ENCODE measurements at regions not wholly inside any gene's neighbourhood (a gene's known extent, or its start where the extent isn't known, plus 50 kb on each side); places are given as distances from the start of the nearest gene placed in this dataset.
"Not testable (repeated sequence)": the region's sequence is repeated elsewhere in the genome, so short reads cannot be mapped to it uniquely, and the experiment has no call there.

DNA sequence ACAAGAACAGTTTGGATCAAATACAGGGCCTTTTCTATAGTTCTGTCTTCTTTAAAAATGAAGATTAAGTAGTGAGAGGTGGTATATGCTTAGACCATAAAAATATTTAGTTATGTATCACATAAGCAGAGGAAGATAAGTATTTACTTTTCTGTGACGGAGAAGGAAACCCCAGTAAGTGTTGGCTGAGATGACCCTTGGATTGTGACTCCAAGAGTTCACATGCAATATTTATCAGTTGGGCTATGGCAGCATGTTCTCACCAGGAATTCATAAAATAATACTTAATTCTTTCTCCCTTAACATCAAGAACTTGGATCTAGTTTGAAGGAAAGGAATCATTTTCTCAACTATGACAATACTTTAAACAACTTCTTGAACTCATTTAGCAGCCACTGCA lies 98.4 kb upstream of the TBX18 start:
- H3K36me3 ChIP-seq (ENCODE audit: control insufficient read depth in 2 of 2, insufficient read depth in 2 of 2, low read length in 2 of 2), result no peaks in the 10 kb centered on the region
- H3K9me3 ChIP-seq (ENCODE audit: control insufficient read depth in 2 of 2, low read length in 2 of 2), result no peaks in the 10 kb centered on the region
- no peaks in the 10 kb centered on the region for H3K4me1 ChIP-seq (ENCODE audit: control insufficient read depth, insufficient read depth, low read length)
- no peak overlapping the region for H3K27ac ChIP-seq (ENCODE audit: low read length)
- H3K9ac ChIP-seq (ENCODE audit: low read length in 2 of 2), result no peak overlapping the region
- H3K4me3 ChIP-seq (ENCODE audit: low read length in 2 of 2), result no peak overlapping the region
- no peaks in the 10 kb centered on the region for H3K27me3 ChIP-seq (ENCODE audit: control insufficient read depth in 1 of 2, insufficient read depth in 2 of 2, low read length in 2 of 2)

GRCh38 chr6:84860920-84861319 lies 96.5 kb upstream of the TBX18 start:
- Histone ChIP-seq H3K9ac (ENCODE audit: low read length in 2 of 2) (no peak overlapping the region), H3K4me3 (ENCODE audit: low read length in 2 of 2) (no peak overlapping the region), H3K27me3 (ENCODE audit: control insufficient read depth in 1 of 2, insufficient read depth in 2 of 2, low read length in 2 of 2) (no peaks in the 10 kb centered on the region), H3K36me3 (ENCODE audit: control insufficient read depth in 2 of 2, insufficient read depth in 2 of 2, low read length in 2 of 2) (no peaks in the 10 kb centered on the region), H3K27ac (ENCODE audit: low read length) (no peak overlapping the region), H3K9me3 (ENCODE audit: control insufficient read depth in 2 of 2, low read length in 2 of 2) (no peaks in the 10 kb centered on the region), H3K4me1 (ENCODE audit: control insufficient read depth, insufficient read depth, low read length) (no peaks in the 10 kb centered on the region)

DNA sequence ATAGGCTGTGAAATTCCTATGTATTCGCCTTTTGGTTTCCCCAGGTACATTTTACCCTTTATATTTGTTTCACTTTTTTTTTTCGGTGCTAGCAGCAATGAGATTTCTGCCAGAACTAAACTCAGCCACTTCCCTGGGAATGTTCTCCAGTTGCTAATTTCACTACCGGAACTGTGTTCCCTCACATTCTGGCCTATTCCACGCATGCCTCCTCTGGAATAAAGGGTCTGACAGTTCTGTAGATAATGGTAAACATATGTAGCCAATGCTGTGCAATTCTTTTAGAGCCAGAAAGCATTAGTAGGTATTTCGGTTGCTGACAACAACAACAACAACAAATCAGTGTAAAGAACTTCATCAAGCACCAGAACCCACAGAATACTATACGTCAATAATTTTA lies 96.1 kb upstream of the TBX18 start:
- Histone ChIP-seq H3K4me1 (ENCODE audit: control insufficient read depth, insufficient read depth, low read length) (no peaks in the 10 kb centered on the region), H3K27me3 (ENCODE audit: control insufficient read depth in 1 of 2, insufficient read depth in 2 of 2, low read length in 2 of 2) (no peaks in the 10 kb centered on the region), H3K4me3 (ENCODE audit: low read length in 2 of 2) (no peak overlapping the region), H3K27ac (ENCODE audit: low read length) (no peak overlapping the region), H3K9ac (ENCODE audit: low read length in 2 of 2) (no peak overlapping the region), H3K9me3 (ENCODE audit: control insufficient read depth in 2 of 2, low read length in 2 of 2) (no peaks in the 10 kb centered on the region), H3K36me3 (ENCODE audit: control insufficient read depth in 2 of 2, insufficient read depth in 2 of 2, low read length in 2 of 2) (no peaks in the 10 kb centered on the region)

DNA sequence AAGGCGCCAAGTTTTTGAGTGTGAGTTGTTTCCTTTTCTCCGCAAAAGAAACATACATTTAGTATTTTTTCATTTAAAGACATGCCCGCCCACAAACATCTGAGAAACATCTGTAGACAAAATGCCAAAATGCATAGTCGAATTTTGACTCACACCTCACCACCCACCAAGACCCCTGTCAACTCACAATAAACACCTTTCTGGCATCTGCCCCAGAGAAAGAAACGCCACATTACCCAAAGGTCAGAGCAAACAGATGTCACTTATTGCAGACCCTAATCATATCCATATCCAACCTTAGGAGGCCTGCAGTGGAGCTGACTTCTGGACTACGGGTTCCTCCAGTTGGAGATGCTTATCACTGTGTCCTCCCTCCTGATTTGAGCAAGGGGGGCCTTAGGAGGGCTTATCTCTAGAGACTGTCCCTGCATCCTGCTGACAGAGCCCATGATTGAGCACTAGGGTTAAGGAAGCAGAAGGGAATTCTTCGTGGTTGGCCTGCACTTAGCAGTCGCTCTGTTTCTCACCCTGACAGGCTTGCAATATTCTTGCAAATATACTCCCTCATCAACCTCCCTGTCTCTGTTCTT lies 90.5 kb upstream of the TBX18 start:
- Histone ChIP-seq H3K9ac (ENCODE audit: low read length in 2 of 2) (no peak overlapping the region), H3K27ac (ENCODE audit: low read length) (no peak overlapping the region), H3K9me3 (ENCODE audit: control insufficient read depth in 2 of 2, low read length in 2 of 2) (no peaks in the 10 kb centered on the region), H3K4me1 (ENCODE audit: control insufficient read depth, insufficient read depth, low read length) (no peaks in the 10 kb centered on the region), H3K36me3 (ENCODE audit: control insufficient read depth in 2 of 2, insufficient read depth in 2 of 2, low read length in 2 of 2) (no peaks in the 10 kb centered on the region), H3K4me3 (ENCODE audit: low read length in 2 of 2) (no peak overlapping the region), H3K27me3 (ENCODE audit: control insufficient read depth in 1 of 2, insufficient read depth in 2 of 2, low read length in 2 of 2) (peaks cover 0 to 3% of the 10 kb centered on the region in 2 donors)

DNA sequence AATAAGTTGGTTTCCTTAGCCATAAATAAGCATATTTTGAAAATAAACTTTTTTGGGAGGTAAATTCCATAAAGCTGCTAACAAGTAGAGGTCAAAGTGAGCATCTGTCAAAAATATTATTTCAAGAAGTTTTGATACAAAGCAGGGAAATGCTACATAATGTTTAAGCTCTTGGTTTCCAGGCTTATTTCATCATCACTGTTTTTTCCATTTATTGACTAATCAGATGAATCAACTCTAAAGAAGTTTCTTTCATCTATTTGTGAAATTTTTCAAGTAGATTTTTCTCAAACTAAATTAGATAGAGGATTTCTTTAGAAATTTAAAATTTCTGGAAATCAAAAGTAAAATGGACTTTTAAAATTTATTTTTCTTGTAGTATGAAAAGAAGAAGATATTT lies 89.5 kb upstream of the TBX18 start:
- Histone ChIP-seq H3K4me3 (ENCODE audit: low read length in 2 of 2) (no peak overlapping the region), H3K9me3 (ENCODE audit: control insufficient read depth in 2 of 2, low read length in 2 of 2) (no peaks in the 10 kb centered on the region), H3K9ac (ENCODE audit: low read length in 2 of 2) (no peak overlapping the region), H3K4me1 (ENCODE audit: control insufficient read depth, insufficient read depth, low read length) (no peaks in the 10 kb centered on the region), H3K36me3 (ENCODE audit: control insufficient read depth in 2 of 2, insufficient read depth in 2 of 2, low read length in 2 of 2) (no peaks in the 10 kb centered on the region), H3K27ac (ENCODE audit: low read length) (no peak overlapping the region), H3K27me3 (ENCODE audit: control insufficient read depth in 1 of 2, insufficient read depth in 2 of 2, low read length in 2 of 2) (peaks cover 0 to 3% of the 10 kb centered on the region in 2 donors)

DNA sequence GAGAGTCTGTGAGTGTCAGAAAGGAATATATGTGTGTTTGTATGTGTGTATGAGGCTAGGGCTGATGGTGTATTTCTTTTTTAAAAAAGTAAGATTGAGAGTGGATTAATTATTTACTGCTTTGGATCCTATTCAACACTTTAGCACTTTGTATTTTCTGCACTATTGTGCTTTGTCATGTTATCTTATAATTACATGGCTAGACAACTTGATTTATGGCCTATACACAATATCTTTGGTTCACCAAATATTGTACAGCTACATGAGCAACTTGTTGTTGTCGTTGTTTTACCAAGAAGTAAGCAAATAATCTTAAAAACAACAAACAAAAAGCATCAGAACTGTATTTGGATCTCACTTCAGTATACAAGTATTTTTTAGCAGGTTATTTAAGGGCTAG lies 84.6 kb upstream of the TBX18 start:
- no peaks in the 10 kb centered on the region for H3K27me3 ChIP-seq (ENCODE audit: control insufficient read depth in 1 of 2, insufficient read depth in 2 of 2, low read length in 2 of 2)
- no peaks in the 10 kb centered on the region for H3K36me3 ChIP-seq (ENCODE audit: control insufficient read depth in 2 of 2, insufficient read depth in 2 of 2, low read length in 2 of 2)
- no peak overlapping the region for H3K4me3 ChIP-seq (ENCODE audit: low read length in 2 of 2)
- H3K9me3 ChIP-seq (ENCODE audit: control insufficient read depth in 2 of 2, low read length in 2 of 2), result no peaks in the 10 kb centered on the region
- H3K4me1 ChIP-seq (ENCODE audit: control insufficient read depth, insufficient read depth, low read length), result no peaks in the 10 kb centered on the region
- no peak overlapping the region for H3K27ac ChIP-seq (ENCODE audit: low read length)
- no peak overlapping the region for H3K9ac ChIP-seq (ENCODE audit: low read length in 2 of 2)

DNA sequence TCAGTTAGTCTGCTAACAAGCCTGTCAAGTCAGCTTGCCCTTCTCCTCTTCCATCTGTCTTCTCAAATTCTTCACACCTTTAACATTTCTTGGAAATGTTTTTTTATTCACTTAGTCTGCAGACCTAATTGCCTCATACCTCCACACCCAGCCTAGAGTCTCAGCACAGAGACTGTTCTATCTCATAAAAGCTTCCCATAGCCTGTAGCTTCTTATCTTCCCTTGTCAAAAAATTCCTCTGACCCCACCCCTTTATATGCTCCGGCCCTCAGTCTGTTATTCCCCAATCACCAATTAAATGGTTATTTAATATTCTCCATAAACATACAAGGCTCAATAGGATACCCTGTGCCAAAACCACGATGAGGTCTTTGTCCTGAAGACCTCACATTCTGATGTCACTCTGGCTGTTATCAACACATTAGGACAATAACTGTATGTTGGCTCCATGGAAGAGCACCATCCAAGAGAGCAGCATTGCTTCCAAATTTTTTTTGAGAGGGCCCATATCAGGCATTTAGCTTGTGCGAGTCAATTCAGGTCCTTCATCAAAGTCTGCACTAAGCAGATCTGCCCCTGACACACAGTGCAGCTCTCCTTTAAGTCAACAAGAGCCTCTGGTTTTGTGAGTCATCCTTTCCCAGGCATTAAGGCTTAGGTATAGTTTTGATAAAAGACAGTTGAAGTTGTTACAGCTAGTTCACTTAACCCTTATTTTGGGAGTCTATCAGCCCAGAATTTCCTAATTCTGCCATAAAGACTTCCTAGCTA lies 83.2 kb upstream of the TBX18 start:
- H3K4me3 ChIP-seq (ENCODE audit: low read length in 2 of 2), result no peak overlapping the region
- no peak overlapping the region for H3K9ac ChIP-seq (ENCODE audit: low read length in 2 of 2)
- H3K36me3 ChIP-seq (ENCODE audit: control insufficient read depth in 2 of 2, insufficient read depth in 2 of 2, low read length in 2 of 2), result no peaks in the 10 kb centered on the region
- H3K9me3 ChIP-seq (ENCODE audit: control insufficient read depth in 2 of 2, low read length in 2 of 2), result no peaks in the 10 kb centered on the region
- H3K27me3 ChIP-seq (ENCODE audit: control insufficient read depth in 1 of 2, insufficient read depth in 2 of 2, low read length in 2 of 2), result no peaks in the 10 kb centered on the region
- H3K4me1 ChIP-seq (ENCODE audit: control insufficient read depth, insufficient read depth, low read length), result no peaks in the 10 kb centered on the region
- H3K27ac ChIP-seq (ENCODE audit: low read length), result no peak overlapping the region

GRCh38 chr6:84842525-84843166 lies 78.2 kb upstream of the TBX18 start:
- H3K9me3 ChIP-seq (ENCODE audit: control insufficient read depth in 2 of 2, low read length in 2 of 2), result no peaks in the 10 kb centered on the region
- H3K27me3 ChIP-seq (ENCODE audit: control insufficient read depth in 1 of 2, insufficient read depth in 2 of 2, low read length in 2 of 2), result no peaks in the 10 kb centered on the region
- no peak overlapping the region for H3K9ac ChIP-seq (ENCODE audit: low read length in 2 of 2)
- no peak overlapping the region for H3K27ac ChIP-seq (ENCODE audit: low read length)
- H3K4me3 ChIP-seq (ENCODE audit: low read length in 2 of 2), result no peak overlapping the region
- H3K36me3 ChIP-seq (ENCODE audit: control insufficient read depth in 2 of 2, insufficient read depth in 2 of 2, low read length in 2 of 2), result no peaks in the 10 kb centered on the region
- no peaks in the 10 kb centered on the region for H3K4me1 ChIP-seq (ENCODE audit: control insufficient read depth, insufficient read depth, low read length)

GRCh38 chr6:84837068-84837866 lies 72.9 kb upstream of the TBX18 start:
- not testable (repeated sequence) for H3K9ac ChIP-seq (ENCODE audit: low read length in 2 of 2); H3K9me3 ChIP-seq (ENCODE audit: control insufficient read depth in 2 of 2, low read length in 2 of 2); H3K27me3 ChIP-seq (ENCODE audit: control insufficient read depth in 1 of 2, insufficient read depth in 2 of 2, low read length in 2 of 2); H3K4me3 ChIP-seq (ENCODE audit: low read length in 2 of 2); H3K27ac ChIP-seq (ENCODE audit: low read length); H3K4me1 ChIP-seq (ENCODE audit: control insufficient read depth, insufficient read depth, low read length); H3K36me3 ChIP-seq (ENCODE audit: control insufficient read depth in 2 of 2, insufficient read depth in 2 of 2, low read length in 2 of 2)

GRCh38 chr6:84836366-84836765 lies 72.0 kb upstream of the TBX18 start:
- Histone ChIP-seq H3K27ac (ENCODE audit: low read length) (no peak overlapping the region), H3K9ac (ENCODE audit: low read length in 2 of 2) (no peak overlapping the region), H3K27me3 (ENCODE audit: control insufficient read depth in 1 of 2, insufficient read depth in 2 of 2, low read length in 2 of 2) (no peaks in the 10 kb centered on the region), H3K36me3 (ENCODE audit: control insufficient read depth in 2 of 2, insufficient read depth in 2 of 2, low read length in 2 of 2) (no peaks in the 10 kb centered on the region), H3K4me3 (ENCODE audit: low read length in 2 of 2) (no peak overlapping the region), H3K9me3 (ENCODE audit: control insufficient read depth in 2 of 2, low read length in 2 of 2) (no peaks in the 10 kb centered on the region), H3K4me1 (ENCODE audit: control insufficient read depth, insufficient read depth, low read length) (no peaks in the 10 kb centered on the region)

Measured in stomach smooth muscle (tissue), 2 donors.